GM21526 (cell line): ENCODE measurements at regions not wholly inside any gene's neighbourhood (a gene's known extent, or its start where the extent isn't known, plus 50 kb on each side); places are given as distances from the start of the nearest gene placed in this dataset.

Experiments used
- ATAC-seq: cut with Tn5 transposase; IDR thresholded peaks from one replicate; pipeline ENCODE4 v1.9.1; 2021; ENCODE audit warnings: moderate library complexity; ENCODE audit not compliant: unreplicated experiment, low FRiP score

DNA sequence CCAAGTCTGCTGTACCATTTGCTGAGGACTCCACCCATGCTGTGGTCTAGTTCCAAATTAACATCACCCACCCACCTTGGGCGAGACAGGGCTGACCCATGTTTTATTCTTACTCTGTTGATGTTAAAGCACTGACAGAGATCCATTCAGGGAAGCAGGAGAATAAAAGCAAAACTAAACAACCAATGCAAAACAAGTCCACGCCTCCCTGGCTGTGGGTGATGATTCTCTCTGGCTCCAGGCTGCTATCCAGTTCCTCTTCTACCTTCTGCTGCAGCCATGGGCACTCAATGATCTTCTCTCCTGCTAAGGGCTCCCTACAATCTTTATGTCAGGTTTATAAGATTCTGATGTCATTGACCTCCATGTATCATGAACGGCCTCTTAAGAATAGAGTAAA lies 786.6 kb upstream of the ID2 start:
- ATAC-seq, result no peak

DNA sequence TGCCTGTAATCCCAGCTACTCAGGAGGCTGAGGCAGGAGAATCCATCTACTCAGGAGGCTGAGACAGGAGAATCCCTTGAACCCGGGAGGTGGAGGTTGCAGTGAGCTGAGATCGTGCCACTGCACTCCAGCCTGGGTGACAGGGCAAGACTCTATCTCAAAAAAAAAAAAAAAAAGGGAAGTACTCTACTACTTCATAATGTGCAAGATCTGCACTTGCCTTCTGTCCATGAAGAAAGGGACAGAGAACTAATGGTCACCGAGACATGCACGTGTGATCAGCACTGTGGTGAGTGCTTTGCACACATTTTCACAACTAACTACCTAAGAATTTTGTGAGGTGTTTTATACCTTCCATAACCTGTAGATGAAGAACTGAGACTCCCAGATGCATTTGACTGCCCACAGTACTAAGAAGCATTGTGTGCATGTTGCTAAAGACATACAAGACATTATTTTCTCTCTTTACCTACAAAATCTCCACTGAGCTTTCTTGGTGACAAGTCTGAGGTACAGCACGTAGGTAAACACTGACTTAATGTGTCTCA lies 784.8 kb upstream of the ID2 start:
- no peak for ATAC-seq

DNA sequence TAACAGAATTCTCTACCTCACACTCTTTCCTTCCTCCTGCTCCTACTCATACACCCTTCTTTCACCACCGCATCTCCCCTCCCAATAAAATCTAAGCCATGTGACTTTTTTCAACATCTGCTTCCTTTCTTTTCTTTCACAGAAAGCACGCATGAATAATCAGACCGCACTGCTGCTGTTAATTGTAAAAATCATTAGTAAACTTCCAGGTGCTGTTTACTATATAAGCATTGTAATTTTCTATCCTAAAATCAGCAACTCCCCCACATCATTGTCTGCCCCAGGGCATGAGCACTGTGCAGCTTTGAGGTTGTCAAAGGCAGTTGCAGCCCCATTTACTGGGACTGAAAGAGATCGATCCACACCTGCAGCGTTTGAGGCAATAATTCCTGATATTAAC lies 782.6 kb upstream of the ID2 start:
- no peak for ATAC-seq

DNA sequence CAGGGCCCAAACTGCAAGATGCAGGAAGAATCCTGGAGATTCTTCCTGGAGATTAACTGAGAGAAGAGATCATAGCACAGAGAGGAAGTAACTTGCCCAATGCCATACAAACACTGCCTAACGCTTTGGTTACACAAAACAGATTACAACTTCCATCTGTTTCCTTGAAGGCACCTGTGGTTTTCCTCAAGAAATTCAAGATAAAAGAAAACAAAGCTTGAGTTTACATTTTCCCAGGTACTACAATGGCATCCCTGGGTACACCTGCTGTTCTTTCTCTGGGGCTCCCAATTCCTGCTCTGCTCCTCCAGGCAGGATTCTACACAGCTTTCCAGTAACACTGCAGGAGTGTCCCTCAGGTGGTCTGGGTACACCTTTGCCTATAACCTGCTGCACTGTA lies 781.9 kb upstream of the ID2 start:
- no peak for ATAC-seq

DNA sequence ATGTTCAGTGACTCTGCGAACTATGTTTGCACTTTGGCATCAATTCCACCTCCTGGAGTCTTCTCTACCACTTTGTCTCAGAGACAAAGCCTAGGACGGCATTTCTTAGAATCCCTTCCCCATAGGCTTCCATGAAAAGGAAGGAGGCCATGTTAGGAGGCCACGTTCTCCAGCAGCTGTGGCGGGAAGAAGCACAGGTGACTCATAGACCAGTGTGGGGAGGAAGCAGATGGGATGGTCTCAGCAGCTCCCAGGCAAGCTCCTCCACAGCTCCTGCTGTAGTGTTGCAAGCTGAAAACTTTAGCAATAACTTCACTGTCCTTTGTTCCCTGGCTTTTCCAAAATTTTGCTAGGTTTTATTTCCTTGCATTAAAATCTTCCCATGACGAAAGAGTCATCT lies 781.3 kb upstream of the ID2 start:
- no peak for ATAC-seq

DNA sequence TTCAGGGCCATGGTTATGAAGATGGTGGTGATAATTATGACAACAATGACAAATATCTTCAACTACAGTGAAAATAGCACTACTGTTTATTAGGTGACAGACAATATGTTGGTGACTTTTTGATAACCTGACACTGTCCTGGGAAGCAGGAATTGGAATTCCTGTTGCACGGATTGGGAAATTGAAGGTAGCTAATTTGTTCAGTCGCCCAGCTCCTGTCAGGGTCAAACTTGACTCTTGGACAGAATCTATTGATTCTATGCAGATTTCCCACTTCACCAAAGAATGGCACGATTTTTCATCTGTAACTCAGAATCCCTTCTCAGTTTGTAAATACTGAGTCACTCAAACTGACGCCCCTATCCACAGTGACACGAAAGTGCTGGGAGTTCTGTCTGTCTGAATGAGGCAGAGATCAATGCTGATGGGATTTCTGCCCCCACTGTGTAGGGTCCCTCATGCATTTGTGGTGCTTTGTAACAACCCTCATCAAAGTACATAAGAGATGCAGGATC lies 779.5 kb upstream of the ID2 start:
- ATAC-seq, result no peak

DNA sequence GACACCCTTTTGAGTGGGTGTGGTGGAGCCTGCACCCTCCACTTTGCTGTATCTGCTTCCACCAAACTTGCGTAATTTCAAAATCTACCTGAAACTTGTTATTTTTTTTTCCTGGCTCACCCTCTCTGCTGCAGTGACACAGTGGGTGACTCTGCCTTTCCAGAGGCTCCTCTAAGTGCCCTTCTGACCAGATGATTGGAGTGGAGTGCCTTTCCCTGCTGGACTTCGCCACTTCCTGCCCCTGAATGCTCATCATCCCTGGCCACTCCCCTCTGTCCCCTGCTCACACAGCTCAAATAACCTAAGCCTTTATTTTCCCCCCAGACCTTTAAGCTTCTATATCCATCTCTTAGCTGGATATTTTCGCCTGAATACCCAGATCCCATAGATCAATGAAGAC lies 777.5 kb upstream of the ID2 start:
- ATAC-seq, result no peak

DNA sequence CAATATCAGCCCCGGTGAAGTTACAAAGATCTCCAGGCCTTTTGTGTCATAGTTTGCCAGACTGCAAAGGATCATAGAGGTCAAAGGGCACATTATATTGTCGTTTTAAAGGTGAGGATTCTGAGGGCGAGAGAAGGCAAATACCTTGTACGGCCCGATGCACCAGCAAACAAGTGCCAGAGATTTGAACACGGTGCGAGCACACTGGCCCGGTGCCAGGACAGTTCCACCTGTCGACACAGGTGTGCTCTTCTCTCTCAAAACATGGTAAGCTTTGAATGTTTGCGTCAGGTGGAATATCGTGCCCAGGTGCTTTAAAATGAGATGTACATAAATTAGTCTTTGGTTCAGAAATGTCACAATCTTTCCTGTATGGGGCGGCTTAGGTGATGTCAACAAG lies 776.1 kb upstream of the ID2 start:
- no peak for ATAC-seq

DNA sequence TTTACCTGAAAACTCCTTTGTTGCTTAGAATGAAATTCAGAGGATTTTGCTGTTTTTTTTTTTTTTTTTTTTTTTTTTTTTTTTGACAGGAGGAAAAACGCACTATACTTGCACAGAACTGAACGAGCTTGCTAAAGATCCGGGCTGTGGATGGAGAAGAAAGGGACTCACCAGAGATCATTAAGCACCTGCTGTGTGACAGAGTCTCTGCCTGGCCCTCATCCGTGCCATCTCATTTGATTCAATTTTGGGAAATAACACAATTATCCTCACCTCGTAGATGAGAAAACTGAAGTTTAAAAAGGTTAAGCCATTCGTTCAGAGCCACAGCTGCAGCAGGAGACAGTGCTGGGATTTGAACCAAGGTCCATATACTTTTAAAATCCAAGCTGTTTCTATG lies 775.4 kb upstream of the ID2 start:
- no peak for ATAC-seq

DNA sequence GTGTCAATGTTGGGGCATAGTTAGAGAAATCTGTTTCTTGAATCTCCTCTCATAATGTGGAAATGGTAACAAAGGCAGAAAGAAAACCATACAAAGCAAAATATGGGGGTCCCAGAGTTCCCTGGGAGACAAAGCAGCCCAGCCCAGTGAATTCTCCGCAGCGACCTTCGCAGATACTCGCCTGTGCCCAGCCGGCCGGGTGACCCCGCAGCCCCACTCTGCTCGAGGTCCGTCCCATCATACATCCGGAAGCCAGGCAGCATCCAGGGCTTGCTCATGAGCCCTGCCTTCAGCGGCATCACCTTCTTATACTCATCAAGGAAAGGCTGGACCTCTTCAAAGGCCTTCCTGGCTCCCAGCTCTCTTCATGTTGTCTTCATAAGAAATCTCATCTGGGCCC lies 774.8 kb upstream of the ID2 start:
- ATAC-seq, result no peak

DNA sequence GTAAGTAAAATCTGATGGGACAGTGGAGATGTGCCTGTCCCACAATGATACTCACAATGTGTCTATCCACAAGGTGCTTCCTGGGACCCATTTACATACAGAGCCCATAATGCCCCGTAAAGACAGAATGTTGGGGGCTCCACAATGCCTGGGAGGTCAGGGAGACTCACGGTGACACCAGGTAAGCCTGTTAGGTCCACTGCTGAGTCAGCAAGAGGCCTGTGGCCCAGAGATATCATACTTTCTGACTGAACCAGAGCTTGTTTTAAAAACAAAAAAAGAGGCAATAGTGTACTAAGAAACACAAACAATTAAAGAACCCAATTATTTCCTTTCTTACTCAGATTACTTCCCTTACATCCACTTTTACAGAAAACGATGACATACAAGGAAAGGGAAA lies 771.1 kb upstream of the ID2 start:
- ATAC-seq, result no peak

DNA sequence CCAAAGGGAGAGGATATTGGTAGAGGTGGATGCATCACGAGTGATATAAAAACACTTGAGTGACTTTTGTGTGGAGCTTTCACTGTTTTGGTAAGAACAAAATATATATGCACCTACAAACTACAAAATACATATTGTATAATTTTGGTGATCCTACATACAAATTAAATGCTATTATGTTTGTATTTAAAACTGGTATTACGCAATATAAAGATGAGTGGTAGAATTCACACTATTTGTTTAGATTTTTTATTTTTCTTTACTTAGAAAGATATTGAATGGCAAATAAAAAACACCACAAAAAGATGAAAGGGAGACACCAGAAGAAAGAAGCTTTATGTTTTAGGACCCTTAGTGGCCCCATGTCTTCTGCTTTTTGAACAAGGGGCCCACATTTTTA lies 770.7 kb upstream of the ID2 start:
- no peak for ATAC-seq

DNA sequence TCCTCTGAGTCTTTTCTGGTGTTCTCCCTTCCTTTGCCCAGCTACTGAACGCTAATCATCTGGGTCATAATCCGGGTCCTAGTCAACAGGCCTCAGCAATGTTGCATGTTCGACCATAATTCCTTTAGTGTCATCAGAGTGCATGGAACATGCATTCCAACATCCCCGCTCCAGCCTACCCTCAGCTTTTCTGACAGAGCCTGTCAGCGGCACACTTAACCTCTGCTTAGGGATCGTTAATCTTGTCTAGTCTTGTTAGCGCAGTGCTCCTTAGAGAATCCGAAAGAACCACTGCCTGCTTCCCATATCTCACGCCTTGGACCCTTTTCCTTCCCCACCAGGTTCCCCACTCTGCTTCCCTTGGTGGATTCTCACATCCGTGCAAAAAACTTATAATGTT lies 767.9 kb upstream of the ID2 start:
- no peak for ATAC-seq

DNA sequence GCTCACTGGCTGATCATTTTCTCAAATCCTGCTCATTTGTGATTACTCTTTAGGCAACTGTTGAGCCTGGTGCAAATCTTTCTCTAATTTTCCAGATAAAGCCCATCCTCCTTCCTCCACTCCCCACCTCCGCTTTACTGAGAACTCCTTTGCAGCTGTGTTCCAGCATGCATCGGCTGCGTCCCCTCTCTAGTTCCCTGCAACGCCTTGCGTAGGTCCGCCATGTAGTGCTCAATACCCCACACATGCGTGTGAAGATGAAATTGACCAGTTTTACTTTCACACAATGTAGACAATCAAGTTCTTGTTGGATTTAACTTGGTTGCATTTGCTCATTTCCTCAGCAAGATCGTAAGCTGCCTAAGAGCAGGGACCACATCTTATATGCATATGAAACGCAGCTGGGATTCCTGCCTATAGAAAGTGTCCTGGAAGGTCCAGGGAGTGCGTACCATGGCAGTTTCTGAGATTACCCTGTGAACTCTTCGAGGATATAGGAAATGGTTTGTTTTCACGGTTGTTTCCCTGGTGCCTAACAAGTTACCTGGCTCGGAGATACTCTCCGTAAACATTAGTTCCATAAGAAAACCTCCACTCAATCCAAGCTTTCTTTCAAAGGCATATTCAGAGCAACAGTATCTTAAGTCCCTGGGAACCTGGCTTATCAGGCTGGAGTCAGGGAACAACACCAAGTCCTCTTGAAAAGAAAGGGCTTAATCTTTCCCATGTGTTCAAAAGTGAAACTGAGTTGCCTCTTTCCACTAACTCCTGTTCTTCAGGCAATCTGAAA lies 766.4 kb upstream of the ID2 start:
- no peak for ATAC-seq

DNA sequence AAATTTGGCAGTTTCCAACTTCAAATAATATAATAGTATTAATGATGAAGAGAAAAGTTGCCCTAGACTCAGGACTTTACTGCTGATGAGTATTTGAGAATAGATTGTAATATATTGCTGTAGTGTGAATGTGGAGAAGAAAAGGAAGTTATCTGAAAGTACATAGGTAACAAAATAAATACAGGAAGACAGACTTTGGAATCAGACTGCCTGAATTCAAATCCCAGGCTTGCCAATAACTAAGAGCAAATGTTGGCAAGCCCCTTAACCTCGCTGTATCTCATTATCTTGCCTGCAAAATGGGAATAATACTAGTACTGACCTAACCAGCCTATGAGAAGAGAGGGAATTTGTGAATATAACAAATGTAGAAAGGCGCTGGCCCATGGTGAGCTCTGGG lies 765.2 kb upstream of the ID2 start:
- no peak for ATAC-seq

DNA sequence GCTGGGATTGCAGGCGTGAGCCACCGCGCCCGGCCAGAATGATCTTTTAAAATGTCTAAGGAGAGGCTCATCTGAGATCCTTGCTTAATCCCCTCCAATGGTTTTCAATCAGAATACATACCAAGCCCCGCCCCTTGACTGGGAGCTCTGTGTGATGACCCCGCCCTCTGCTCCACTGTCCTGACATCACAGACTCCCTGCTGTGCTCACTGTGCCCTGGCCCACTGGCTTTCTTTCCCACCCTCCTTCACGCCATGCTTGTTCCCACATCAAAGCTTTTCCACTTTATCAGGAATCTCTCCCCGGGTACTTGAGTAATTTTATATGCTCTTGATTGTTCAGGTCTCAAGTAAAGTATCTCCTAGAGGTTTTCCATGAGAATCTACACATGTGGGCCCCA lies 762.3 kb upstream of the ID2 start:
- no peak for ATAC-seq

DNA sequence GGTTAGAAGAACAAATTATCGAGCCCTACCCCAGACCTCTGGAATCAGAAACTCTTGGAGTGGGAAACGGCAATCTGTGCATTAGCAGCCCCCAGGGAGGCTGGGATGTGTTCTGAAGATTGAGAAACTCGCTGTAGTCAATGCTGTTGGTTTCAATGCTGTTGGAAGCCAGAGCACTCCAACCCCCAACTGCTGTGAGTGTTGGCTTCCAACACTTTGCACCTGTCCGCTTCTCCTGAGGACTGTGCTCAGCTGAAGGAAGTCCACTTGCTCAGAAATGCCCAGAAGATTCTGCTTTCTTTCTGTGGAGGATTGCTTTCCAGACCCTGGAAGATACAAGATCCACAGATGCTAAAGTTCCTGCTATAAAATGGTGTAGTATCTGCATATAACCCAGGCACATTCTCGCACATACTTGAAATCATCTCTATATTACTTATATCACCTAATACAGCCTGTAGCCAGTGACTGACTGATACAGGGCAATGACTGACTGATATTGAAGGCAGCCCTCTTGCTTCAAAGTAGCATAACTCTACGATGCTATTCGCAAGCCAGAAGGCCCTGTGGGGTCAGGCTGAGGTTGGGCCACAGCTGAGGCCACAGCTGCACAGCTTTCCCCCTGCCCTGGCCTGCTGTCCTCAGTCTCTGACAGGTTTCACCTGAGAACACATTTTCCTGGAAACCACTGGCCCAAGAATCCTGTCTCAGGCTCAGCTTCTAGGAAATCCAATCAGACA lies 757.7 kb upstream of the ID2 start:
- ATAC-seq, result no peak

DNA sequence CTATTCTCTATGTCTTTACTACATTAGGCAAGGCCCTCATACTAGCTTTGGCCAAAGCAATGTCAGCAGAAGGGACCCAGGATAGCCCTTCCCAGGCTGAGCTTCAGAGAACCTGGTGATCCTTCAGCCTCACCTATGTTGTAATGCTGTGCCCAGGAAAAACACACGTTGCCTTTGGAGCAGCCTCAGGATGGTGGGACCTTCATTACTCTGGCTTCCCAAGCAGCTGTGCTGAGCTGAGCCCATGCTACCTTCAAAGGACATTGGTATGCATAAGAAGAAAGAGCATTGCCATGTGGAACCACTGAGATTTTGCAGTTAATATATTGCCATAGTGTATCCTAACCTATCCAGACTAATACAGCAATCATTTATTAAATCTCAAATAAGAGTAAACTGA lies 756.4 kb upstream of the ID2 start:
- no peak for ATAC-seq

DNA sequence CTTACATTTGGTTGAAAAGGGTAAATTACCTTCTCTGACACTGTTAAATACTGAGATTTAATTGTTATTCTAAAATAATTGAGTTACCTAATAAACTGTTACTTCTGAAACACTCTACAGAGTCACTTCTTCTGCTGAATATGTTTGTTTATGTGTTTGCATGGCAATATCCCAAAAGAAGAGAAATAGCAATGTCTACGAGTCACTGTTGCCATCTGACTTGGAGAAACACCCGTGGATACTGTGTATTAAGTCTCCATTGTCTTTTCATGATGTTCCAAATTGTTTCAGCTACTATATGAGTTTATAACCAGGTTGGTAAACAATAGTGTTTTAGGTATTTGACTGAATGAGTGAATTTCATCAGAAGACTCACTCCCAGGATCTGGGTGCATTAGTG lies 754.2 kb upstream of the ID2 start:
- ATAC-seq, result no peak

DNA sequence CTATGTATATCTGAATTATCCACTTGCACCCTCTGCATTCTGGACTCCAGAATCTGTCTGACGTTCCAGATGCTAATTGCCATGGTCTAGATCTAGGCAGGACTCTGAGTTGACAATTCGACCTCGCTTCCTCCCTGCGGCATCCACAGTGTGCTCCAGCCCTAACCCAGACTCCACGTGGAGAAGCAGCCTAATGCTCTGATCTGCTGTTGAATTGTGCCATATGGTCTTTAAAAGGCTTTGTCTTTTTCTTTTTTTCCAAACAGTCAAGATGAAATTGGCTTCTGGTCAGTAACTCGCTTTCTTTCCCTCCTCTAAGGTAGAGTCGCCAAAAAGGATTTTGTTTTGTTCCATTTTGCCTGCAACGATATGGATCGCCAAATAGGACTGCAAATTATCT lies 752.6 kb upstream of the ID2 start:
- ATAC-seq, result no peak

DNA sequence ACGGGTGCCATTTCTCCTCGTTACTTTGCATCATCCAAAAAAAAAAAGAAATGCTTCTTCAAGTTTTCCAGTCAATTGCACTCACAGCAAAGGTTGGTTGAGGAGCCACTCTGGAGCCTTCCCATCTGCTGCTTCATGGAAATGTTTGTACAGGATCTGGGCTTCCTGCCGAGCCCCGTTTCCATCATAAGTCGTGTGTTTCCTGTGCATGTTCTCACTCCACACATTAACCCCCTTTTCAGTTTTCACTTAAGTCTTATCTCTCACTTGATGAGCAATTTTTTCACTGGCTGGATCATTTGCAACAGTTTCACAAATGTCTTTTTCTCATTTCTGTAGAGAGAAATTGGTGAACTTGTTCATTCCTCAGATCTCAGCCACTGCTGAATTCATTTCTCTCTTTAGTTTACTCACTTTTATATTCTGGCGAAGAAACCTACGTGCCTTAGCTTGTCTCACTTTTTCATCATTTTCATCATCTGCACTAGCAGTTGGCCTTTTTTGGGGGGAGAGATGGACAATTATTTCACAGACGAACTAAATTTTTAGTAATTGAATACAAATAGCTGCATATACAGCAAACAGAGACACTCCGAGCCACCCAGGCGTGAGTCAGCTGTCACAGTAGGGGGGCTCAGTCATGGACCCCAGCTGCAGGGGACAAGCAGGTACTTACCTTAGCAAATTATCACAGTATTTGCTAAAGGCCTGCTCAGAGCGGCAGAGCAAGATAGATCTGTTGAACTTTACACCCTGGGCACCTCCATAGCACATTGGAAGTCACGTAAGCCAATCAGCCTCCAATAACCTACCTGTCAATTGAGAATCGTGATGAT lies 750.8 kb upstream of the ID2 start:
- no peak for ATAC-seq
